DMS153 treated with DMSO at 0.1 percent for 48 hours (cell line): ENCODE measurements at regions not wholly inside any gene's neighbourhood (a gene's known extent, or its start where the extent isn't known, plus 50 kb on each side); places are given as distances from the start of the nearest gene placed in this dataset.

Experiments
- DNase-seq: peaks from one replicate; lab custom pipeline; 2025; ENCODE audit not compliant: unreplicated experiment; lab: John Stamatoyannopoulos, UW

GRCh38 chr3:72593881-72594397 lies 254.3 kb downstream of the SHQ1 start:
- DNase-seq: no peak

GRCh38 chr3:72591522-72592421 lies 256.5 kb downstream of the SHQ1 start:
- no peak for DNase-seq

GRCh38 chr3:72590732-72591221 lies 257.5 kb downstream of the SHQ1 start:
- no peak for DNase-seq

- DNase-seq: no peak
These were observed 261.0 kb downstream of the SHQ1 start for GRCh38 chr3:72587282-72587681.

- no peak for DNase-seq
These were observed 261.6 kb downstream of the SHQ1 start for GRCh38 chr3:72586694-72587093.

- no peak for DNase-seq
These were observed 262.3 kb downstream of the SHQ1 start for GRCh38 chr3:72585966-72586365.

GRCh38 chr3:72584262-72584661 lies 264.0 kb downstream of the SHQ1 start:
- DNase-seq: no peak

GRCh38 chr3:72582963-72583362 lies 265.3 kb downstream of the SHQ1 start:
- no peak for DNase-seq

GRCh38 chr3:72582211-72582878 lies 265.9 kb downstream of the SHQ1 start:
- no peak for DNase-seq

- DNase-seq: no peak
These were observed 267.3 kb downstream of the SHQ1 start for GRCh38 chr3:72580900-72581299.

- DNase-seq: no peak
These were observed 267.9 kb downstream of the SHQ1 start for GRCh38 chr3:72580246-72580756.

GRCh38 chr3:72579581-72580245 lies 268.5 kb downstream of the SHQ1 start:
- DNase-seq: no peak

GRCh38 chr3:72579191-72579580 lies 269.1 kb downstream of the SHQ1 start:
- DNase-seq: no peak

- no peak for DNase-seq
These were observed 271.1 kb downstream of the SHQ1 start for GRCh38 chr3:72577190-72577589.

- no peak for DNase-seq
These were observed 271.7 kb downstream of the SHQ1 start for GRCh38 chr3:72576563-72576962.

- DNase-seq: no peak
These were observed 274.1 kb downstream of the SHQ1 start for GRCh38 chr3:72574144-72574543.

GRCh38 chr3:72573051-72573450 lies 275.2 kb downstream of the SHQ1 start:
- DNase-seq: no peak

- no peak for DNase-seq
These were observed 275.7 kb downstream of the SHQ1 start for GRCh38 chr3:72572489-72573007.

GRCh38 chr3:72571638-72572114 lies 276.6 kb downstream of the SHQ1 start:
- DNase-seq: no peak

GRCh38 chr3:72571052-72571451 lies 277.2 kb downstream of the SHQ1 start:
- no peak for DNase-seq
